GM19099 (cell line): ENCODE measurements at regions not wholly inside any gene's neighbourhood (a gene's known extent, or its start where the extent isn't known, plus 50 kb on each side); places are given as distances from the start of the nearest gene placed in this dataset.

Source experiments
- POLR2A ChIP-seq: IDR thresholded peaks from 3 replicates; pipeline ENCODE4 v1.6.1; 2011; ENCODE audit warnings: low read depth; ENCODE audit not compliant: insufficient read length; ENCODE audit errors: extremely low read depth

DNA sequence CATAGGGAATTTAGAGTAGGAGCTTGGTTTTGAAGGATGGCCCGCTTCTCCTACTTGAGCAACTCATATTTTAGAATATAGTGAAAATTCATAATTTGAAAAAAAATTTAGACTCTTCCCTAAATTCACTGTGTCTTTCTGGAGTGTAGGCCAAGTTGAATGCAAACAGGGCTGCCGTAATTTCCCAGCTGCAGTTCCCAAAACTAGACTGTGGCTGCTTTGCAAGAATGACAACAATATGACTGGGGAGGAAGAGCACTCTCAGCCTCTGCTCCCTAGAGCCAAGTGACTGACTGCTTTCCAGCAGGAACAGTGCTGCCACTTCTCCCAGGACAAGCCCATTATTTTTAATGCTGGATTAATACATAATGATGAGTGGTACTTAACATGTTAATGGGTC is 209.0 kb downstream of the RHOU start:
- TF ChIP-seq POLR2A: no peak

DNA sequence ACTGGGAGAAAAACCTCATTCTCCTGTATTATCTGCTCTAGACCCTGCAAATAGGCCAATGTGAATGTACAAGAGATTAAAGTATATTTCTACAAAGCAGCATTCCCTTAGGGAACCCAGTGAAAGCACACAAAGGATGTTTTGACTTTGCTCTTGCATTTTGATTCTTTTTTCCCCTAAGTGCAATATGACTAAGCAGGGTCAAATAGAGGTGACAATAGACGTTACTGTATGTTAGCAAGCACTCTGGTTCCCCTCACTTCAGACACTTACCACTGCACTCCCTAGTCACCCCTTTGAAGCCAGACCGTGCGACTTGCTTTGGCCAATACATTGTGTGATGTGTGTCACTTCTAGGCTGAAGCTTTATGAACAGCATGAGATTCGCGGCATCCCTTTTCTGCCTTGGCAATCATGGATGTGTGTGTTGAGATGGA is 209.7 kb downstream of the RHOU start:
- TF ChIP-seq POLR2A: no peak

DNA sequence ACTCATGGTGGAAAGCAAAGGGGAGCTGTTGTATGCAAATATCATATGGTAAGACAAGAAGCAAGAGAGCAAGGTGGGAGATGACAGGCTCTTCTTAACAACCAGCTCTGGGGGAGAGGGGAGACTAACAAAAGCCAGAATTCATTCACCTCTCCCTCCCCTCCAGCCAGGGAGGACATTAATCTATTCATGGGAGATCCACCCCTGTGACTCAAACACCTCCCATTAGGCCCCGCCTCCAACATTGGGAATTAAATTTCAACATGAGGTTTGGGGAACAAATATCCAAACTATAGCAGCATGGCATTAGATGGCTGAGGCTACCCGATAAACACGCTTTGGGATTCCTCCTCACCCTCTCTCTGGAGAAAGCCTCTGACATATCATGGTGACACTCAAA is 210.6 kb downstream of the RHOU start:
- no peak for TF ChIP-seq POLR2A

DNA sequence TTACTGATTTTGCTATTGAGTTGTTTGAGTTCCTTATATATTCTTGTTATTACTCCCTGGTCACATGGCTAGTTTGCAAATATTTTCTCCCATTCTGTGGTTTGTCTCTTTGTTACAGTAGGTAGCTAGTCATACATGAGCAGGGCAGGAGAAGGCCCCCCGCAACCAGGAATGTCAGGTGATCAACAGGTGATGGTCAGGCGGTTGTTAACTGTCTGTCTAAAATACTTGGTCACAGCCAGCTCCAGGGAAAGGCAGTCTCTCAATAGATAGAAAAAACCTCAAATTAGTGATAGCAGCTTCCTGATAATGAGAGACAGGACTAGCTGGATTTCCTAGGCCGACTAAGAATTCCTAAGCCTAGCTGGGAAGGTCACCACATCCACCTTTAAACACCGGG is 217.9 kb downstream of the RHOU start:
- no peak for TF ChIP-seq POLR2A

DNA sequence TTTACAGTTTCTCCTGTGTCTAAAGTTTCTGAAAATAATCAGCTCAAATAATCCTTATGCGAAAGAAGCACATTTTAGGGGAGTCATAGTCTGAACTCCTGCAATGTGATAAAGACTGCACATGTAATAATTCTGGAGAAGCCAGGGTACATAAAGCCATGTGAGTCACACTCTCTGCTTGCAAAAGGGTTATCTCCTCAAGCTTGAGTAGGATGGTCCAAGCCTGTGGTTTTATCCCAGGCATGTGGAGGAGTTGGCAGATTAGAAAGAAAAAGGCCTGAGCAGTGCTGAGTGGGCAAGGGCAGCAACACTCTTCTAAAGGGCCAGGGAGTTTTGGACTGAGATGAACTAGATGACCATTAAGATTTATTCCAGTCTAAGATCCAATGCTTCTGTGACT is 220.4 kb downstream of the RHOU start:
- no peak for TF ChIP-seq POLR2A

DNA sequence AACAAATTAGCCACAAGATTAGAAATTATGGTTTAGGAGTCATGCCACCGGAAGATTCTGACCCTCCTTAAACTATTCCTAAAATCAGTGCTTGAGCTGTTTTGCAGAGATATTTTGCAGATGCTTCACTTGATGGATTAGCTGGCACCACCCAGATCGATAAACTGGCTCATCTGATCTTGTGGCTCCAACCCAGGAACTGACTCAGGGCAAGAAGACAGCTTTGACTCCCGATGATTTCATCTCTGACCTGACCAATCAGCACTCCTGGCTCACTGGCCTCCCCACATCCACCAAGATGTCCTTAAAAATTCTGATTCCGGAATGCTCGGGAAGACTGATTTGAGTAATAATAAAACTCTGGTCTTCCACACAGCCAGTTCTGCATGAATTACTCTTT is 221.6 kb downstream of the RHOU start:
- TF ChIP-seq POLR2A: no peak

DNA sequence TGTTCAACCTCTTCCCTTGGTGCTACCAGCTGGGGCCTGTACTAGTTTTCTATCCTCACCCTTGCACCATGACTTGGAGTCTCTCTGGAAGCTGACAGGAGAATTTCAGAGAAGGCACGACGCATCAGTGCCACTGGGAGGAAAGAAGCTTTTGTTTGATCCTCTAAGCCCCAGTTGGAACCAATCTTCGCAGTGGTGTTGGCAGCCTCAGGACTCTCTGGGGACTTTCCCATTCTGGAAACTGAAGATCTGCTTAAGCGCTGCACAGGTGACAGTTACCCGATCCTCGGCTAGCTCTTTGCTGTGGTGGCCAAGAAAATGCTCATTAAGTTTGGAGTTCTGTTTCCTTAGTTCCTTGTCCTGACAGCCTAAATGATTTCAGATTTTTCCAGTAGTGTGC is 222.3 kb downstream of the RHOU start:
- no peak for TF ChIP-seq POLR2A

DNA sequence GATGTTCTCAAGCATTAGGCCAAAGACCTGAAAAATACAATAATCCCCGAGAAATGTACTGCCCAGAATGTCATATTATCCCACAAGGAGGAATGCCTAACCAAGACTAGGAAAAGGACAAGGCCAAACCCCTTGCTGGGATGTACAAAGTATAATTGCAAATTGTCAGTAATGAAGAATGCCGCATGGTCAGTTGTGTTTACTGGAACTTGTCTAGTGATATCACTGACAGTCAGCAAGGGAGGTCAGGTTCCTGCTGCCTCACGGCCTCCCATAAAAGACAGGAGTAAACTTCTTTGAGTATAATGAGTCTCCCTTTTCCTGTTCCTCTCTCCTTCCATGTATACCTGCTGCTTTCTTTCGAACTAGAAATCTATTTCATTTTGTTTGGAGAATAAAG is 222.8 kb downstream of the RHOU start:
- no peak for TF ChIP-seq POLR2A

DNA sequence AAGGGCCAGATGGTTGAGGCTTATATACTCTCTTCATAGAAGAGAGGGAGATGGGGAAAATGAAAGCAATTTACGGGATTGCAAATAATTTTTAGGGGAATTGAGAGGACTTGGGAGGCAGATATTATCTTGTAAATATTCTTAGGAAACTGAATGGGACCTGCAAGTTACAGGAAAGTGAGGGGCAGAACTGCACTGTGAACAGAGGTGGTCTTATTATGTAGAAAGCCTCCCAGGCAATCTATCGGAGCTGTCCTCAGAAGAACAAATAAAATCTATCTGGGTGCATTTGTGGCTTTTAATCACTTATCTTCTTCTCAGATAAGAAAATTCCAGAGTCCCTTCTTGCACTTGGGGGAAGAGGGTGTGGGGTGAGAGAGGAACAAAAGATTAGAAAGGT is 223.5 kb downstream of the RHOU start:
- no peak for TF ChIP-seq POLR2A

DNA sequence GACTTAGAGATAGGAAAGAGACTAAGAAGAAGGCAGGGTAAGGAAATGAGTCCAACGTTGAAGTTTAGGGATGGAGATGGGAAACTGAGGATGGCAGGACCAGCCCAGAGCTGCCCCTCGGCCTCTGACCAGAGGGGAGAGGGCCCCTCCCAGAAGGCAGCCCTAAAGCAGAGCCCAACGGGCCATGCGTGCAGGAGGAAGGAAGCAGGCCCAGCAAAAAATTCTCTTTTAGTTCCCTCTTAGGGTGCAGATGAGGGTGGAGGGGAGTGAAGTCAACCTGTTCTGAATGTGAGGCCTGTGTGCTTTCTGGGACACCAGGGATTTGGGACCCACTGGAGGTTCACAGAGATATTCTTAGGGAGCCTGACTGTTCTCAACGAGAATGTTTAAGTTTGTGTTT is 225.4 kb downstream of the RHOU start:
- no peak for TF ChIP-seq POLR2A

DNA sequence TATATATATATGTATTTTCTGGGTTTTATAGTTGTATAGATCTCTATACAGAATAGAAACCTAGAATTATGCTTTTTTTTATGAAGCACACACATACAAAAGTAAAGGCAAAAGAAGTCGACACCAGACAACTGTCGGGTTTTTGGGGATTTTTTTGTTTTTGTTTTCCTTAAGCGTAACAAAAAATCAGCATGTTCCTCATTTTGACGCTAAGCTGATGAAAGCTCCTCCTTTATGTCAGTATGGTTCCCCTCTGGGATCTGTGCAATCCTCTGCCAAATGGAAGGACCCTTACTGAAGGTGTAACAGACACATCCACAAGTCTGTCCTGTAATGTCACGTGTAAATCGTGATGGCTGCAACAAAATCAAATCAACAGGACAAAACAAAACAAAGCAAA is 226.2 kb downstream of the RHOU start:
- no peak for TF ChIP-seq POLR2A

DNA sequence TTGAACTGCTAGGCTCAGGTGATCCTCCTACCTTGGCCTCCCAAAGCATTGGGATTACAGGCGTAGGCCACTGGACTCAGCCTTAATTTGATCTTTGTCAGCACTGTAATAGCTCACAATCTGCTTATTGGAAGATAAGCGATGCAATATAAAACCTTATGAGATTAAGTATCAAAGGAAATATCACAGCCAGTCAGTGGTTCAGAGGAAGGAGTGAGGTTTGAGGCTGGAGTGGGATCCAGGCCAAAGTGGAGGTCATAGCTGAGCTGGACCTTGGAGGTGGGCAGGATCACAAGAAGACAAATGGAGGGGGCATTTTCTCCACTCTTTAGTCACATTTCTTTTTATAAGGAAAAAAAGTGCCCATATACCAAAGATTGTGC is 228.5 kb downstream of the RHOU start:
- no peak for TF ChIP-seq POLR2A

DNA sequence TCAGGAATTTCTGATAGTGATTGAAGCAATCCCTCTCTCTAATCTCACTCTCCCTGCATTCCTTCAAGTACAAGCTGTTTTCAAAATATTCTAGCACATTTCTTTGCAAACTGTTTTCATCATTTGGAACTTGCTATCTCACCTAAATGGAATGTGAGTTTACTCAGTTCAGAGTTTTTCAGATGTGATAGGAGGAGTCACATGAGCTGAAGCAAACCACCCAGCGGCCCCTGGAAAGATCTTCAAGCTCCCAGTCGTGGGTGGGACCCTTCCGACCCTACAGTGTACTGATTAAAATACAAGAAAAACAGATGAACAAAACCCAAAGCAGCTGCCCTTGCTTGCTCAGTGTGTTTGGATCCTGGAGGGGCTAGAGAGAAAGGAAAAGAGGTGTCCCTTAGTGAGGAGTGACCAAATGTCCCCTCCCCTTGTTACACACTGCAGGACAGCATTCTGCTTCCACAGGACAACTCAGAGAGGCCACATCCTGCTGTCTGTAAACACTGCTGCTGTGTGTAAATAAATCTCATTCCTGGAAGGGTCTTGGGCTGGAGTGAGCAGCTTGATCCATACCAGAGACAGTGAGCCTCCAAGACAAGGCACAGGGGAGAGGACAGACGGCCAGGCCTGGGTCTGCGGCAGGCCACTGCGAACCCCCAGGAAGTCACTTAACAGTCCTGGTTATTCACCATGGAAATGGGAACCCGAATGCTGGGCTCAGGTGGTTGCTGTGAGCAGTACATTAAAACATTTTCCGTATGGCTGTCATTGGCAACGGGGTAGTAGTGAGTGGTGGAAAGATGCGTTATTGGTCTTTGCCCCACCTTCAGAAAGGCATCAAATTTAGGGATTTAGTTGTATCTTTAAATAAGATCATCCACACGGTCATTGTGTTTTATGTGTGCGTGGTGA is 229.2 kb downstream of the RHOU start:
- no peak for TF ChIP-seq POLR2A

DNA sequence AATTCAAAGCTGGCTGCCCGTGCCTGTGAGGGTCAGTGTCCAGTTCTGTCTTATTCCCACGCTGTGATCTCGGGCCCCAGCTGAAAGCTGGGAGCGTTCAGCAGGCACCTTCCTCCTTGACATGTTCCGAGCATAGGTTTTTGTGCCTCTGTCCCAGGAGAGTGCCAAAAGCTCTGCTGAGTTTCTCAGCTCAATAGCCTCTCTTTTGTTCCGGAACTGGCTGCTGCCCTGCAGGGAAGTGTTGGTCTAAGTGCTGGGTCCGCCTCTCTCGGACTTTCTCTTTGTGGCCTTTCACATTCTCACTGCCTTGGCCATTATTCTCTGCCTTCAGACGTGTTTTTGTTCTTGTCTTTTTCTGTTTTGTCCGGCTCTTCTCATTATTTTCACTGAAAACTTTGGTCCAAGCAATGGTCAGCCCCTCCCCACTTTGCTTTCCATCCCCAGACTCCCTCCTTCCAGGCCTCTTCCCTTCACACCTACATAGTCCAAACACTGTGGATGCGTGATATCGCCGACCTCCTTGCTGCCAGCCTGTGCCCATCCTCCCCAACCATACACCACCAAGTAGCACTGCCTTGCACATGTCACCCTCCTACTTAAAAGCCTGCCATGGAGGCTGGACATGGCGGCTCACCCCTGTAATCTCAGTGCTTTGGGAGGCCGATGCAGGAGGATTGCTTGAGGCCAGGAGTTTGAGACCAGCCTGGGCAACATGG is 233.8 kb downstream of the RHOU start:
- TF ChIP-seq POLR2A: no peak

DNA sequence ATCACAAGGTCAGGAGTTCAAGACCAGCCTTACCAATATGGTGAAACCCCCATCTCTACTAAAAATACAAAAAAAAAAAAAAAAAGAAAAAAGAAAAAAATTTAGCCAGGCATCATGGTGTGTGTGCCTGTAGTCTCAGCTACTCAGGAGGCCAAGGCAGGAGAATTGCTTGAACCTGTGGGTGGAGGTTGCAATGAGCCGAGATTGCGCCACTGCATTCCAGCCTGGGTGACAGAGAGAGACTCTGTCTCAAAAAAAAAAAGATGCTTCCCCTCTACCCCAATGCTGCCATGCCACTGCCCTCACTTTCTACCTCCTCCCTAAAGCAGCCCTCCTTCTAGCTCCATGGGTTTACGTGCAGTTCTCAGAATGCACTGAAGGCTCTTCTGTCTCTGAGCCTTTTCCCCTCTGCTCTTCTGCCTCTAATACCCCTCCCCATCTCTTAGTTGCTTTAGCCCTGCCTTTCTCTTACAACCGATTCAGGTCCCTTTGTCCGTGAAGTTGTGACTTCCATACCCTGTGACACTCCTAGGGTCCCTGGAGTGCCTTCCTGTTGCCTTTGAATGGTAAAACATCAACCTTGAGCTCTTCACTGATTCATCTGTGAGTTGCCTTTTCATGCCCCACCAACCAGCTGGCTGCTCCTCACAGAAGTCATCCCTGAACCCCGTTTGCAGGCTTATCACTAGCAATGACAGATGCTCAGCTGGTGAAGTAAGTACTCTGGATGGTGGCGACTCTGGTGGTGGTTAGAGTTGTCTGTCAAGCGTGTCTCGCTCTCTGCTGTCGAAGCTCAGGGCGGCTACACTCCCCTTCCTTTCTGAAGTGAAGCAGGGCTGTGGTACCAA is 234.9 kb downstream of the RHOU start:
- no peak for TF ChIP-seq POLR2A
